SU-DHL-6 (cell line): ENCODE measurements at regions not wholly inside any gene's neighbourhood (a gene's known extent, or its start where the extent isn't known, plus 50 kb on each side); places are given as distances from the start of the nearest gene placed in this dataset.

Source experiments
- CTCF ChIP-seq: fragments of 200-600 bp; sonication (generic); IDR thresholded peaks from one replicate; pipeline ENCODE4 v1.5.1; 2017; ENCODE audit warnings: antibody characterized with exemption, mild to moderate bottlenecking, low read length, moderate library complexity; ENCODE audit not compliant: insufficient read depth, poor library complexity, severe bottlenecking
- EZH2phosphoT487 ChIP-seq: fragments of 200-600 bp; sonication (generic), shearing (Covaris generic); conservative IDR thresholded peaks from 2 replicates; pipeline ENCODE4 v1.6.1; 2018; ENCODE audit warnings: mild to moderate bottlenecking, antibody characterized with exemption, low read length, moderate library complexity, mixed read lengths

DNA sequence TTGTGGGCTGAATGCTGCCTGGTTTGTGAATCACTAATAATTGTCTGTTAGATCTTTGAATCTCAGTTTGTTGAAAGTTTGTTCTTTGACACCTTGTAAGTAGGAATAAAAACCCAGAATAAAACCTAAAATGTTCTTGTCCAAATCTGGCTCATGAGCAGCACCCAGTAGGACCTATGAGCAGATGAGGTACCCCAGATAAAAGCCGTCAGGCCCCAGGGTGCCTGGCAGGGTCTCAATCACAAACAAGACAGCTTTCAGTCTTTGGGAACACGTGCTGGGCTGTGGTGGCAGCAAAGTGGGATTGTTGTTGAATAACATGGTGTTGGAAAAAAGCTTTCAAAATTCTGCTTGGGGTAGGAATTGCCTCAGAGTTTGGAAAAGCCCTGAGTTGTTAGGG is 52.1 kb upstream of the ECI2 start:
- TF ChIP-seq CTCF (no peak), EZH2phosphoT487 (no peak)
